LoVo (cell line): ENCODE measurements at regions not wholly inside any gene's neighbourhood (a gene's known extent, or its start where the extent isn't known, plus 50 kb on each side); places are given as distances from the start of the nearest gene placed in this dataset.

Source experiments
- DNase-seq: peaks from one replicate; pipeline ENCODE4 v3.0.0-alpha.2; 2016; ENCODE audit warnings: low spot score

DNA sequence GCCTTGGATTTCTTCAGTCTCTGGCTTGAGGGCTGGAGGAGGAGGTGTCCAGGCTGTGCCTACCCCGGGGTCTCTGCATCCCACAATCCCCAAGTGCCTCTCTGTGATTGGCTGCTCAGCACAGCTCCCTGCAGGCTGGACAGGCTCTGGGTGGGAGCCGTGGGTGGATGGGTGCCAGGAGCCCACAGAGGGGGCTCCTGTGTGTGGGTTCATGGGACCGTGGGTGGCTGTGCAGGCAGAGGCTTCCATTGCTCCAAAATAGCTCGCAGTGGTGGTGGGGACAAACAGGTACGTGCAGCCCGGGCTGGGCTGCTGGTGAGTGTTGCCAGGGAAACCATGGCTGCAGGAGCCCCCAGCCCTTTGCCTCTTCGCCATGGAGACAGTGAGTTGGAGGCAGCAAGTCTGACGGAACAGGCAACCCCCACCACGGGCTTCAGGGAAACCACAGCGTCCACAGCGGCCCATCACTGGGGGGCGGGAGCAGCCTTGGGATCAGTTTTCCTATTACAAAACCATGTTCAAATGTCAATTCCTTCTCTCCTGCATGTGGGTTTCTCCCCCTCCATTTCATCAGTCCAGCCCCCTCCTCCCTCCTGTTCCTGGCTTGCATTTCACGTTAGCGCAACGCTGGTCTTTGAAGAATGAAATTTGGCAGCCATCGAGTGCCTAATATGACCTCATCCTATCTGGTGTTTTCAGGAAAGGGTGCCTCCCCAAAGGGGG is 155.2 kb downstream of the TRIM29 start:
- no peak for DNase-seq

DNA sequence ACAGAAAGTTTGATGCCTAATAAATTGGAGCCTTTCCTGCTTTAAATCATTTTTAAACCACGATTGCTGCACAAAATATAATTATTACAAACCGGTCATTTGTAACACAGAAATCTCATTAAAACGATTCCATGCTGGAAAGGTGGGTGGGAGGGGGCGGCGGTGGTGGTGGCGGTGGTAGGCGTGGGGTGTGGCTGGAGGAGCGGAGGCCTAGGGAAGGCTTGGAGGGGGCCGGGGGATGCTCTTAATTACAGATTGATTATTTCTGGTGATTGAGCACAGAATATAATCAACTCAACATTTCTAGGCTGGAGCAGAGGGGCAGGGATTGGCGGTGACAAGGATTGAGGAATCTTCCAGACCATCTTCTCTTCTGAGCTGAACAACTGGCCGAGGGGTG is 157.5 kb downstream of the TRIM29 start:
- no peak for DNase-seq

DNA sequence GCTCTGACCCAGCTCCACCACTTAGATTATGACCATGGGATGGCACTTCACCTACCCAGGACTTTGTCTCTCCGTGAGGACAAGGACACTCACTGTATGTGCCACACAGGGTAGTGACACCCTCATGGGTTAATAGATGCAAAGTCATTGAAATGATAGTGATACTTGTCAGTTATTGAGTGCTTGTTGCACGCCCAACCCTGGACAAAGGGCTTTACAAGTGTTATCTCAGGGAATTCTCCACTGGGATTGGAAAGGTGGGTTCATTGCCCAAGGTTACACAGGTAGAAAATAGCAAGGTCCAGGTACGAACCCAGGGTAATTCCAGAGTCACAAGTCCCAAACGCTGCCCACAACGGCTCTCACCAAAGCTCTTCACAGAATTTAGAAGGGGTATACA is 158.2 kb downstream of the TRIM29 start:
- DNase-seq: no peak

DNA sequence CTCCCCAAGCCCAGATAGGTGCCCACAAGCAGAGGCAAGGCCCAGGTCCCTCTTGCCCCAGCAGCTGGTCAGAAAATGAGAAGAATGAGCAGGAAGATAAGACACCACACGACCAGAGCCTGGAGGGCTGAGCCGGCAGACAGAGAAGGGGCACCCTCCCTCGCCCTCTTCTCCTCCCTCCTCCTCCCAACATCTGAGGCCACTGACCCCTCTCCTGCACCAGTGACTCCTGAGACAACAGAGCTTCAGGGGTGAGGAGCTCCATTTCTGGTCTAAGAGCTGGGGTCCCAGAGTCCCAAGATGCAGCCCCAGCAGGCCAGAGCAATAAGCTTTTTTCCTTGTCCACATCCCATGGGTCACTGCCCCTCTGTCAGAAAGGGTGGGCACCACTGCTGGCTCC is 159.2 kb downstream of the TRIM29 start:
- no peak for DNase-seq

DNA sequence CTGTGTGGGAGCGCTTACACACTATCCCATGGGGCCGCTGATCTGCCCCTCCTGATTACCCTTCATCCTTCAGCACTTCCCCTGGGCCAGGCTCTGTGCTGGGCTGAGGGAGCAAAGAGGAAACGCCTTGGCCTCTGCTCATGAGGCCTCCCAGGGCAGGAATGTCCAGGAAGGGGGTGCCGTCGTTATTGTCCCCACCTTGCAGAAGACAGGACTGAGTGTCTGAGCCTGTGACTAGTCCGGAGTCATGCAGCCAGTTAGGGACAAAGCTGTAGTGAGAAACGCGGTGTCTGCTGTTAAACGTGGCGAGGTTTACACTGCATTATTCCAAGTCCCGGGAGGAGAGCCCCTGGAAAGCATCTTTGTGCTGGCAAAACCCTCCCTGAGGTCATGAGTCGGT is 160.0 kb downstream of the TRIM29 start:
- no peak for DNase-seq

DNA sequence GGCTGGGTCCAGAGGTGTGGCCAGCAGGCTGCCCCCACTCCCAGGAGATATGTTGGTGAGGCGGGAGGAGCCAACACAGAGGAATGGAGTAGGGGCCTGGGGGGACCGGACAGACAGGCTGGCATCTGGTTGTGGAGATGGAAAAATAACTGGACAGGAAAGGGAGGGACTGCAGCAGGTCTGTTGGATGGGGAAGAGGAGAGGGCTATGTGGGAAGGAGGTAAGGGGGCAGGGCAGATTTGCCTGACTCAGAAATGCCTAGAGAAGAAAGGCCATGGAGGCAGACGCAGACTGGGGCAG is 160.4 kb downstream of the TRIM29 start:
- DNase-seq: no peak

DNA sequence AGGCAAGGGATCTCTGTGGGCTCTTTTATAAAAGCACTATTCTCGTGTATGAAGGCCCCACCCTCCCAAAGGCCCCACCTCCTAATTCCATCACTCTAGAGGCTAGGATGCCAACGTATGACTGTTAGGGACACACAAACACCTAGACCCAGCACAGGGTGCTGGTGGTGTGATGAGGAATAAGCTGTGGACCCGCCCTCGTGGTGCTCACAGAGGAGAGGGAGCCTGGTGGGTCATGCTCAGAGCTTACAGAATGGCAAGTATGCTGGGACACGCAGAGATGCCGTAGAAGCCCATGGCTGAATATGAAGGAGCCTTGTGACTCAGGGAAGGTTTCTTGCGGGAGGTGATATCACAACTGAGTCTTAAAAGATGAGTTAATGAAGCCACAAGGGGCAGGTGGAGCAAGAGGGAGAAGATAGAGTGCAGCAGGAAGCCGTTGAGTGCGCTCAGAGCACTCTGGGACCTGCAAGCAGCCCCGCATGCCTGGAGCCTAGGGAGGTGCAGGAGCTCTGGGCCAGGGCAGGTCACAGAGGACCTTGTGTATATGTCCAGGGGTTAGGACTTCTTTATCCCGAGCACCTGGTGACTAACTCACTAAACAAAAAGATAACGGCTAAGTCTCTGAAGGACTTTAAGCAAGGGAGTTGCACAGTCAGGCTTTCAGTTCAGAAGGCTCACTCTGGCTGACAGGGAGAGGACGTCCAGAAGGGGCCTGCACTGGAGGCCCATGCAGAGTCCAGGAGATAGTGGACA is 160.9 kb downstream of the TRIM29 start:
- no peak for DNase-seq

DNA sequence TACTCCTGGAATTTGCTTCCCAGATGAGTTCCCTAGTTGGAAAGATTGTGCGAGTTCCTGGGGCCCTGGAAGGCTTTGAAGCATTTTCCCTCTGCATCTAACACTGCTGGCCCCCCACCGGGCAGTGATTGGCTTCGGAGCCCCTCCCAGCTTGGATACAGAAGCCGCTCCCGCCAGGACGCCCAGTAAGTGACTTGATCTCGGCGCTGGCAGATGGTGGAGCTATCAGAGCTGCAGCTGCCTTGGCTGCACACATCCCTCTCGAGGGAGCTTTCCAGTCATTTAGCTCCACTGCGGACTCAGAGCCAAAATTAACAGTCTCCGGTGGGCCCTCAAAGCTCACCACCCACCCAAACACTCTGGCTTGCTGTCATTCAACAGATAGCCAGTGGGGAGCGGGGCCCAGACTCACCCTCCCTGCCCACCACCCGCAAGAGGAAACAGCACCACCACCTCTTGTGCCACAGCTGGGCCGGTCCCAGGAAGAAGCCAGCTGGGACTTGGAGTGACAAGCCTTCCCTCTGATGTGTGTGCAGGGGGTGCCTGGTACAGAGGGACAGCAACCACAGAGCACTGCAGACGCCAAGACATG is 162.3 kb downstream of the TRIM29 start:
- no peak for DNase-seq

DNA sequence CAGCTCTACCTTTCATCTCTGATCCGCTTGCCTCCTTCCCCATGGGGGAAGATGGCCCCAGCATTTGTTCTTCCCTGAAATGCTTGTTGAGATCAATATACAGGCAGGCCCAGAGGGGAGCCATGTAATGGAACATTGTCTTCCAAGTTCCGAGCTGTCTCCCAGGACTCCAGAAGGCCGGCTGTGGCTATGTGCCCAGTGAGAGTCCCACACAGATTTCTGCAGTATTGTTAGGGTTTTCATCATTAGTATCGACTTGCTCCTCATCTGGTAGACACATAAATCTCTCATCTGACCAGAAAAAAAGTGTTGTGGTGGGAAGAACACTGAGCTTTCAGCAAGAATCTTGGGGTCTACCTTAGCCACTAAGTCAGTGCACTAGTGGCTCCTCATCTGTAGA is 163.4 kb downstream of the TRIM29 start:
- no peak for DNase-seq

DNA sequence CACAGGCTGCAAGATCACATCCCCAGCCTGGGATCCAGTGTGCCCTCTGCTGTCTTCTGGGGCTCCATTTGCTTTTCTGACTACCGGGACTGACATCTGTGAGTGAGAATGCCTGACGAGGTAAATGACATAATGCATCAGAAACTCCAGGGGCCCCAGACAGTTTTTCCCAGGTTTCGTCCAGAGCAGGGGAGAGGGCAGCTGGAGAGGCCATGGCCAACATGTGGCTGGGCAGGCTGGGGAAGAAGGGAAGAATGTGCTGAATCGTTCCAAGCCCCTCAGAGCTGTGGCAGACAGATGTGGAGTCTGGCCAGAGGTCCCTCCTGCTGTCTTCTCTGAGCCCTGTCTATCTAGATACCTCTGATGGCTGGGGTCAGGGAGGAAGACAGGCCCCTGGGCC is 163.9 kb downstream of the TRIM29 start:
- no peak for DNase-seq

DNA sequence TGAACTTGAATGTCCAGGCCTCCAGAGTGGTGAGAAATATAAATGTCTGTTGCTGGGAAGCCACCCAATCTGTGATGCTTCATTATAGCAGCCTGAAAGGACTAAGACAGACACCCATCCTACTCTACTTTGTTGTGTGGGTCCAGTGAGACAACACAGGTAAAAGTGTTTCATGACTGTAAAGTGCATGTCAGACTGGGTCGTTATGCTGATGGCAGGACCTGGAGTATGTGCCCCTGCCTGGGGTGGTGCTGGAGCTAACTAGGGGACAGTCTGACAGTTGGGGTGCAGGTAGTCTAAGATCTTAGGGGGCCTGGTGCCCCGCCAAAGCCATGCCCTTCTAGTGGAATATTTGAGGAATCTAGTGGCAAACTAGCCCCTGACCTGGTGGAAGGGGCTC is 165.6 kb downstream of the TRIM29 start:
- no peak for DNase-seq

DNA sequence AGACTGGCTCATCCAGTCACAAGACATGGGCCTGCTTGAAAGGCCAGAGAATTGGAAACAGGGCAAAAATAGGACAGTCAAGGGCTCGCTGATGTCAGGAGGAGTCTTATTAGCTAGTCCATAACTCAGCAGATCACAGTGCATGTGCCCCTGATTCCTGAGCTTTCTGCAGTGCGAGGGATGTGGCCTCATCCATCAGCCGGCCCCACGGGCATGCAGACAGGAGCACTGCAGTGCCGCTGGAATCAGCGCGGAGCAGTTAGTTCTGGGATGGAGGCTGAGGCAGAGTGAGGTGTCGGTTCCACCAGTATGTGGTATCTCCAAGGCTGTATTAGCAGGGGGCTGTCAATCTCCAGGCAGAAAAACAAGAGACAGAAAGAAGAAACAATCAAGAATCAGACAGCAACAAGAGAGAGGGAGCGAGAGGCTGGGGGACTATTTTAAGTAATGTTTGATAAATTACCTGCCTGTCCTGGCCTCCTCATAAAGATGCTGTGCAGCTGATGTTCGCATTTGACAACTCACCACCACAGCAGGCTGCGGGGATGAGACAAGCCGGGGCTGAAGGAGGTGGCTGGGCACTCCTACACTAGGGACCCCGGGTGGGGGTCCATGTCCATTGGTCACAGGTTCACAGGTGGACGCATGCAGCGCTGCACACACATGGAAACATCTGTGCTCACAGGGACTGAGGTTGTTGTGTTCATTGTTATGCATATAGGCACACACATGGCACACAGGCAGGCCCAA is 167.2 kb downstream of the TRIM29 start:
- no peak for DNase-seq

DNA sequence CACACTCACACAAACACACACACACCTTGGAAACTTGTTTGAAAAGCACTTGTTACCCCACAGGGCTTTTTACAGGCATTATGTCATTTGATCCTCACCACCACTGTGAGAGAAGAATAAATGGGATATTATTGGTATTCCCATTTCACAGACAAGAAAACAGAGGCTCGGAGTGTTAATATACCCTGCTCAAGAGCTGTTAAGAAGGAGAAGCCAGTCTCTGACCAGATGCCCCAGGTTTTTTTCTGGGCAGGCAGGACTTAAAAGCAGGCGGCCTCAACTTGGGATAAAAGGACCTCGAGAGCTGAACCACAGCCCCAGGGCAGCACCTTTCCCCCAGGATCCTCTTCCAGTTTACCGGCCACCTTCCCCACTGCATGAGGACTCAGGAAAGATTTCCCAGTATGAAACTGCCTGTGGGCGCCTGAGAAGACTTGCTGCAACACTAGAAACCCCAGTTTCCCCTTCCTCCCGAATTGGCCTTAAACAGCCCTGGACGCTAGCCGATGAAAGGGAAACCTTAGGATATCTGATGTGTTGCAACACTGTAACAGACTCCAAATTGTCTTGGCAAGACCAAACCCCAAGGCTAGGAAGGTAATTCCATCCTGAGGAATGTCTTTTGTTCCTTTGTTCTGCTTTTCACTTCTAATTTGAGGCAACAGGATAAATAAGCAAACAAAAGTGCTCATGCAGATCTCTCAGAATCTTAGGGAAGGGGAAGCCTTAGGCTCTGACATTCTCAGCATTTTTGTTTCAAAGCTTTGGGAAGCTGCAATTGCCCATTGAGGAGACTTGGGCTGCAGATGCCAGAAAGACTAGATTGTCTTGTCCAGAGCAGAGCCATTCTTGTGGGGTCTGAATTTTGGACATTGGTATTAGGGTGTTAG is 173.5 kb downstream of the TRIM29 start:
- no peak for DNase-seq

DNA sequence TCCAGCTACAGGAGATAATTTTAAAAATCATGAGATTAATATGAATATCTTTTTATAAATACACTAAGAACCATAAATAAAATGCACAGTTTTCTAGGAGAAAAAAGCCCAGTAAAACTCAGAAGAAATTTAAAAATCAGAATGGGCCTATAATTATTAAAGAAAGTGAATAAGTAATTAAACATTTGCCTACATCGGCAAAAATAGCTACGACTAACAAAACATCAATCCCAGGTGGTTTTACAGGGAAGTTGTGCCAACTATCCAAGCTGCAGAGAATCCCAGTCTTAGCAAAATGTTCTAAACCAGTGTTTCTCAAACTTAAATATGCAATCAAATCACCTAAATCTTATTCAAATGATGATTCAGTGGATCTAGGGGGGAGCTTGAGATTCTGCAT is 180.0 kb downstream of the TRIM29 start:
- DNase-seq: no peak

DNA sequence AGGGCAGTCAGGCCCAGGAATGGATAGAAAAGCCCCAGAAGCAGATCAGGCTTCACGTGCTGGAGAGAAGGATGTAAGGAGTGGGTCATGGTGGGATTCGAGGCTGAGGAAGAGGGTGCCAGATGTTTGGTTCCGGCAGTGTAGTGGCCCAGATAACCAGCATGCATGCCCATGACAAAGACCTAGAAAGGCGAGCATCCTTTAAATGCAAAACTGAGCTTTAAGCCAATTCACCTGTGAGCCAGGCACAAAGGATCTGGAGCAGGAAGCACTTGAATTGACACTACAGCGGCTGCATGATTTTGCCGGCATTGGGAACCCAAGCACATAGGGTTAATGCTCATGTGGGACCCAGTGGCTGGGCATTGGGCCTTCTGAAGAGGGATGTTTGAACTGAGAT is 185.5 kb downstream of the TRIM29 start:
- DNase-seq: no peak

DNA sequence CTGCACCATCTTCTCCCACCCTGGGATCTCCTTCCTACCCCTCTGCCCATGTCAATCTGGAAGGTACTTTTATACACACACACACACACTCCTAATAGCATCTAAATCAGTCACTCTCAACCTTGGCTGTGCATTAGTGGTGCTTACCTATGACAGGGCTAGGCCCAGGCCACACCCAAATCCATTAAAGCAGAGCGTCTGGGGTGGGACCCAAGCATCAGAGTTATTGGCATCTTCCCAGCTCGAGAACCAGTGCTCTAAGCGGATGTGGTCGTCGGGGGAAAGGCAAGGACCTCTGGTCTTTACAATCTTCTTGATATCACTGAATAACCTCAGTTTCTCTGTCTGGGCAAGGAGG is 194.6 kb downstream of the TRIM29 start:
- DNase-seq: no peak

DNA sequence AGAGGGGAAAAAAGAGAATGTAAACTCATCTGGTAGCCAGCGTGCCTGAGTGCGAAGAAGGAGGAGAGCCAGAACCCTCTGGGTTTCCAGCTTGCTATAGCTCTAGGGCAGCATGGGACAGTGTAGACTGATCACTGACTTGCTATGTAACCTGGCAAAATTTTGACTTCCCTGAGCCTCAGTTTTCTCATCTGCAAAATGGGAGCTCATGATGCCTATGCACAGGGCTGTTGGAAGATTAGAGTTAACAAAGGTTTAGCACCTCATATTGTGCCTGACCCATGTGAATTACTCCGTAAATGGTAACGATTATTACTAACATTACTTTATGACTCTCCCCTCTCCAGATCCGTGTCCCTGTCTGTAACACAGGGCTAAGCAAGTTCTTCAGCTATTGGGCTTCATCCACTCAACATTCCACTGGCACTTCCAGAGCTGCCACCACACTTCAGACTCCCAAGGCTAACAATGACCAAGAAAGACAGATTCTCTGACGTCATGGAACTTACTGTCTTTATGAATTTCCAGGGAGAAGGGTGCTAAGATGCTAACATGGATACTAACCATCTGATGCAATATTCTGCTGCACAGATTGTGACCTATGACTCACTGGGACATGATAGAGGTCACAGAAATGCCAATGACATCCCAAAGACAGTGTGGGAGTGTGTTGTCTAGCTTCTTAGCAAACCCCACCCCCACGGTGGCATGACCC is 195.2 kb downstream of the TRIM29 start:
- no peak for DNase-seq

DNA sequence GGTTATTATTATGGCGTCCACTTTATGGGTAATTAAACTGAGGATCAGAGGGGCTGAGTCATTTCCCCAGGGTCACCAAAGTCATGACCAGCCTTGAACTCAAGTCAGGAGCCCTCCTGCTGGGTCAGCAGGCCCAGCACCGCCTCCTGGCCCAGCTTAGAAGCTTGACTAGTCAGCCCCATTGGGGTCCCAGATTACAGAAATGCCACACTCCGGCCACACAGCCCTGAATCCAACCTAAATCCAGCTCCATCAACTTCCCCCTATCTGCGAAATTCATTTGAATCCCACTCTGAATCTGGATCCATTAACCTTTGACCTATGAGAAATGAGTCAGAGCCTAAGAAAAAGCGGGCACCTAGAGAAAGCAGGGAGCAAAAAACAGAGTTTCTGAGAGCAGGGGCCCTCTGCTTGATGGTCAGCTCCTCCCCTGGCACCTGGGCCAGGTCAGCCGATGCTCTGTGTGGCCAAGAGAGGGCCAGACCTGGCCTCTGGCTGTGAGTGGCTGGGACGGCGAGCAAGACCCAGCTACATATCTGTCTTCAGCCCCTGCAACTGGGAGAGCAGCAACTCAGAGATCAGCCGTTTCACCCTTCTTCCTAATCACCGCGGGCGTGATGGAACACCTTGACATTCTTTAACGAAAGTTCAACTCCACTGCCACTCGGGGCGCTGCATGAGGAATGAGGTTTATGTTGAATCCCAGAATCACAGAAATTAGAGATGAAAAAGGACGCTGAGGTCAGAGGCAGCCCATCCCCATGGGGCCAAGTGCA is 196.1 kb downstream of the TRIM29 start:
- no peak for DNase-seq

DNA sequence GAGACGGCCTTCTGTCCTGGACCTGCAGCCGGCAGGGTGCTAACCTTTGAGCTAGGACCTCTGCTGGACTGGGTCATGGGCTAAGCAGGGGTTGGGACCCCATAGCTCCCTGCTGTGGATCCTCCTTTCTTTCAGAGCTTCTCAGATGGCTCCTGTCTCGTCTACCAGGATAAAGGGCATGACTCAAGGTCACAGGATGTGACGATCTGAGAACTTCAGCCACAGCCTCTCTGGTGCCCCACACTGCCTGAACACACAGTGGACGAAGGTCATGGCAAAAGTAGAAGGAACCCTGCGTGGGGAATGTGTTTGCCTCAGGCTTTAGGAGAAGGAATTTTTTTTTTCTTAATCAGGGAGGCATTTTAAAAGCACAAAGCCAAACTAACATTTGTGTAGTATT is 196.7 kb downstream of the TRIM29 start:
- DNase-seq: no peak

DNA sequence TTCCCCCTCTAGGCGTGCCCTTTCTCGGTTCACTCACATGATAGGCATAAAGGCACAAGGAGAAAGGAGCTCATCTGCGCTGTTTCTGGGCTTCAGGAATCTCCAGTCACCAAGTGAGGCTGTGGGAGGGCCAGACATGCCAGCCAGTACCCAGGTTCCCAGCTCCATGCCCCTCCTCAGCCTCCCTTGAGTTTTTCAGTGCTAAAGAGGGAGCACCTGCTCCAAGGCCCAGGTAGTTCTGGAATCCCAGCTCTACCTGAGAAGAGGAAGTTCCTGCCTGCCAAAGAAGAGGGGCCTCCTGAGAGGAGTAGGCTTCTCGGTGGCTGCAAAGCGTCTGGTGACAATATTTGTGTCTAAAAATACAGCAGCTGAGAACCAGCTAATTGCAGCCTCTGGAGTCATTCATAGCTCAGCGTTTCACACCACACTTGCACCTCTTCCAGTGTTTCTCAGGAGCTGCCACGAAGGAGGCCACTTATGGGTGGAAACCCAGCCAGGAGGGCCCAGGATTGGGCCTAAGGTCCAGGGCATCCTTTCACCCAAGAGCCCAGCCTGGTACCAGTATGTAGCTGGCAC is 197.4 kb downstream of the TRIM29 start:
- DNase-seq: no peak
